Activated effector memory CD4-positive, alpha-beta T cell treated with Interleukin-2 at 50 U/mL for 16 hours (primary cell): ENCODE measurements at regions not wholly inside any gene's neighbourhood (a gene's known extent, or its start where the extent isn't known, plus 50 kb on each side); places are given as distances from the start of the nearest gene placed in this dataset.

ENCODE experiments used
- DNase-seq: peaks from one replicate; pipeline ENCODE4 v3.0.0-alpha.2; 2020

GRCh38 chr16:65524231-65524630 lies 402.4 kb upstream of the CDH11 start:
- DNase-seq: no peak

- DNase-seq: no peak
These were observed 401.6 kb upstream of the CDH11 start for GRCh38 chr16:65523283-65523944.

GRCh38 chr16:65522412-65522811 lies 400.5 kb upstream of the CDH11 start:
- DNase-seq: no peak

- DNase-seq: no peak
These were observed 399.9 kb upstream of the CDH11 start for GRCh38 chr16:65521633-65522328.

GRCh38 chr16:65519402-65519801 lies 397.5 kb upstream of the CDH11 start:
- no peak for DNase-seq

GRCh38 chr16:65515193-65515592 lies 393.3 kb upstream of the CDH11 start:
- no peak for DNase-seq

- DNase-seq: no peak
These were observed 389.0 kb upstream of the CDH11 start for GRCh38 chr16:65510850-65511249.

- DNase-seq: no peak
These were observed 388.4 kb upstream of the CDH11 start for GRCh38 chr16:65510241-65510640.

GRCh38 chr16:65509172-65509571 lies 387.3 kb upstream of the CDH11 start:
- no peak for DNase-seq

- DNase-seq: no peak
These were observed 379.1 kb upstream of the CDH11 start for GRCh38 chr16:65500919-65501318.

- DNase-seq: no peak
These were observed 378.1 kb upstream of the CDH11 start for GRCh38 chr16:65500007-65500406.

- DNase-seq: no peak
These were observed 377.7 kb upstream of the CDH11 start for GRCh38 chr16:65499566-65499965.

GRCh38 chr16:65497571-65497970 lies 375.7 kb upstream of the CDH11 start:
- no peak for DNase-seq

- no peak for DNase-seq
These were observed 373.2 kb upstream of the CDH11 start for GRCh38 chr16:65495106-65495505.

- DNase-seq: no peak
These were observed 372.7 kb upstream of the CDH11 start for GRCh38 chr16:65494609-65495008.

GRCh38 chr16:65494080-65494479 lies 372.2 kb upstream of the CDH11 start:
- DNase-seq: no peak

- no peak for DNase-seq
These were observed 368.4 kb upstream of the CDH11 start for GRCh38 chr16:65490286-65490685.

GRCh38 chr16:65489531-65490023 lies 367.7 kb upstream of the CDH11 start:
- no peak for DNase-seq

- no peak for DNase-seq
These were observed 365.4 kb upstream of the CDH11 start for GRCh38 chr16:65487231-65487630.

GRCh38 chr16:65481956-65482355 lies 360.1 kb upstream of the CDH11 start:
- no peak for DNase-seq

GRCh38 chr16:65480281-65481091 lies 358.6 kb upstream of the CDH11 start:
- no peak for DNase-seq

- DNase-seq: no peak
These were observed 354.6 kb upstream of the CDH11 start for GRCh38 chr16:65476448-65476955.

GRCh38 chr16:65473699-65474098 lies 351.8 kb upstream of the CDH11 start:
- no peak for DNase-seq

GRCh38 chr16:65469116-65469515 lies 347.3 kb upstream of the CDH11 start:
- no peak for DNase-seq
